Panc1 (cell line): ENCODE measurements at regions not wholly inside any gene's neighbourhood (a gene's known extent, or its start where the extent isn't known, plus 50 kb on each side); places are given as distances from the start of the nearest gene placed in this dataset.
A peak's percentile ranks its signal among the peaks of the same experiment; 100 is the strongest.

Experiments
- ATAC-seq: fragments of 200-7000 bp; cut with Tn5 transposase; 2 replicates; pipeline ENCODE4 v1.9.1; 2020; ENCODE audit warnings: mild to moderate bottlenecking, moderate library complexity
- BruUV-seq: library from RNA; stranded (reverse); fragments of 400-500 nt; replicated peaks from 2 replicates; lab custom pipeline; 2021; lab: Mats Ljungman, UMichigan
- CTCF ChIA-PET: fragments of 300-600 bp; sonication (Branson Sonifier 250); formaldehyde crosslinking; loops from one replicate; lab custom pipeline; 2022; ENCODE audit warnings: antibody characterized with exemption; lab: Charles Lee
- POLR2A ChIA-PET: fragments of 300-600 bp; sonication (Branson Sonifier 250); formaldehyde crosslinking; loops from one replicate; lab custom pipeline; 2022; ENCODE audit warnings: antibody characterized with exemption; lab: Charles Lee
- DNase-seq: peaks from one replicate; pipeline ENCODE4 v3.0.0-alpha.2; 2010; ENCODE audit warnings: low read depth, low spot score
- H3K27ac ChIP-seq: 2 replicates; pipeline ENCODE4 v1.5.1; 2011; ENCODE audit warnings: mild to moderate bottlenecking, low read length, inconsistent platforms
- H3K27me3 ChIP-seq: fragments of 200-500 bp; sonication (Bioruptor generic); 2 replicates; pipeline ENCODE4 v1.6.0; 2014; ENCODE audit warnings: low read length, inconsistent platforms; ENCODE audit not compliant: control insufficient read depth, insufficient read depth
- H3K36me3 ChIP-seq: fragments of 200-500 bp; sonication (Bioruptor generic); 2 replicates; pipeline ENCODE4 v1.5.1; 2014; ENCODE audit warnings: inconsistent platforms, mild to moderate bottlenecking, low read length, moderate library complexity; ENCODE audit not compliant: control insufficient read depth, insufficient read depth
- H3K4me1 ChIP-seq: 2 replicates; pipeline ENCODE4 v1.5.1; 2011; ENCODE audit warnings: inconsistent platforms, mild to moderate bottlenecking, low read length, moderate library complexity; ENCODE audit not compliant: control insufficient read depth, insufficient read depth
- H3K4me3 ChIP-seq, 2 experiments: 2 replicates each; pipeline ENCODE4 v1.5.1; 2011 to 2012; ENCODE audit warnings: low read depth in 2 of 2, low read length in 2 of 2, mild to moderate bottlenecking in 2 of 2, inconsistent platforms in 1 of 2, moderate library complexity in 1 of 2
- H3K9me3 ChIP-seq: fragments of 200-500 bp; sonication (Bioruptor generic); 2 replicates; pipeline ENCODE4 v1.5.1; 2014; ENCODE audit warnings: low read depth, mild to moderate bottlenecking, inconsistent platforms, low read length, moderate library complexity; ENCODE audit not compliant: control insufficient read depth, insufficient read depth
- POLR2AphosphoS5 ChIP-seq: IDR thresholded peaks from 2 replicates; pipeline ENCODE4 v1.6.1; 2012; ENCODE audit warnings: mild to moderate bottlenecking, low read depth, low read length, moderate library complexity
- SIN3A ChIP-seq: IDR thresholded peaks from 2 replicates; pipeline ENCODE4 v1.6.1; 2012; ENCODE audit warnings: low read depth, mild to moderate bottlenecking, low read length, moderate library complexity, borderline replicate concordance; ENCODE audit not compliant: insufficient read depth
- TCF7L2 ChIP-seq: IDR thresholded peaks from 2 replicates; pipeline ENCODE4 v1.6.1; 2011; ENCODE audit warnings: mild to moderate bottlenecking, low read depth, low read length, inconsistent platforms
- in situ Hi-C: cut with HindIII; loops from 2 replicates; pipeline ENCODE4 v1.10.0; 2016; ENCODE audit warnings: low sequenced_read_pairs, low pct_unique_long_range_greater_than_20kb
- intact Hi-C: fragments of 100-400 bp; cut with micrococcal nuclease; formaldehyde crosslinking; loops from one replicate; pipeline ENCODE4 v1.10.0; 2022; ENCODE audit not compliant: unreplicated experiment
- TF ChIP-seq, protein P1 (sequence below), 2 experiments: IDR thresholded peaks; 2 replicates each; pipeline ENCODE4 v1.6.1; 2011 to 2012; ENCODE audit warnings: low read depth in 2 of 2, control low read depth in 1 of 2, low read length in 1 of 2, mild to moderate bottlenecking in 1 of 2, moderate library complexity in 1 of 2; ENCODE audit not compliant: insufficient read depth in 1 of 2
- TF ChIP-seq, protein P2 (sequence below): fragments of 450-650 bp; IDR thresholded peaks from 2 replicates; pipeline ENCODE4 v1.5.1; 2017; ENCODE audit warnings: mild to moderate bottlenecking

DNA sequence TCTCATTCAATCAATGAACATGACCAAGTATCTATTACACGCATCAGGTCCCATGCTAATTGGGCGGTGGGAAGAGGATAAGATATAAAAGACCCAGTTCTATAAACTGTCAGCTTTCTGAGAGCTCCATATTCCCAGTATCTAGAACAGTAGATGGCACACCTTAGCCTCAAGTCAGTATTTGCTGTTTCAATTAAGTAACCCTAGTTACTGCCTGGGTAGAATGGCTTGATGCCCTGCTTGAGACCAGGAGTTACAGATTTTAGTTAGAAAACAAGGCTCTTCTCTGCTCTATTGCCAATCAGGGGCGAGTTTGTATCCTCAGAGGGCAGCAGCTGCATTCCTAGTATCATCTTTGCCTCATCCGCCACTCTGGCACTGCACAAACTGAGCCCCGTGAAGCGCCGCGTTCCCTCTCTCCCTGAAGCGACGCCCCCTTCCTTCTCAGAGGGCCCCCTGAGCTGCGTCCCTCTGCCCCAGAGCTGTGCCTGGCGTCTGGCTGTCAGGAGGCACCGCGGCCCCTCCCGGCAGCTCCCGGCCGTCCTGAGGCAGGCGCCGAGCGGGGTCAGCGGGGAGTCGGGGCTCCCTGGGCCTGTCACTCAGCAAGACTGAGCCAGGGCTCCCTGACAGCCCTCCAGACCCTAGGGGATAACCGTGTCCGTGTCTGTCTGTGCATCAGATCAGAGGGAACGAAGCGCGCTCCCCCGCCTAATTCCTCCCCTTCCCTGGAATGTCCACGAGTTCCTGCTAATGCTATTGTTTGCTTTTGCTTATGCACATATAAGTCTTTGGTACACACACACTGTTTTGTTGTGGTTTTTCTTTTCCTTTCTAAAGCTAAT lies 212.4 kb upstream of the TTC29 start:
- no peaks in the 10 kb centered on the region for H3K36me3 ChIP-seq
- BruUV-seq, result no TSS peak
- no peak overlapping the region for H3K27ac ChIP-seq
- intact Hi-C loops (no loop called here), in situ Hi-C loops (no loop called here)
- peak; percentile 69 for ATAC-seq
- H3K9me3 ChIP-seq, result no peaks in the 10 kb centered on the region
- POLR2A ChIA-PET, result interaction anchor here (0.7 kb wide), 1 partner anchor 428 kb away, joined by 3 read pairs; no protein-coding TSS in a partner anchor
- H3K4me1 ChIP-seq, result no peaks in the 10 kb centered on the region
- no peak for TF ChIP-seq TCF7L2
- no peak for TF ChIP-seq SIN3A
- TF ChIP-seq, protein P1, sequence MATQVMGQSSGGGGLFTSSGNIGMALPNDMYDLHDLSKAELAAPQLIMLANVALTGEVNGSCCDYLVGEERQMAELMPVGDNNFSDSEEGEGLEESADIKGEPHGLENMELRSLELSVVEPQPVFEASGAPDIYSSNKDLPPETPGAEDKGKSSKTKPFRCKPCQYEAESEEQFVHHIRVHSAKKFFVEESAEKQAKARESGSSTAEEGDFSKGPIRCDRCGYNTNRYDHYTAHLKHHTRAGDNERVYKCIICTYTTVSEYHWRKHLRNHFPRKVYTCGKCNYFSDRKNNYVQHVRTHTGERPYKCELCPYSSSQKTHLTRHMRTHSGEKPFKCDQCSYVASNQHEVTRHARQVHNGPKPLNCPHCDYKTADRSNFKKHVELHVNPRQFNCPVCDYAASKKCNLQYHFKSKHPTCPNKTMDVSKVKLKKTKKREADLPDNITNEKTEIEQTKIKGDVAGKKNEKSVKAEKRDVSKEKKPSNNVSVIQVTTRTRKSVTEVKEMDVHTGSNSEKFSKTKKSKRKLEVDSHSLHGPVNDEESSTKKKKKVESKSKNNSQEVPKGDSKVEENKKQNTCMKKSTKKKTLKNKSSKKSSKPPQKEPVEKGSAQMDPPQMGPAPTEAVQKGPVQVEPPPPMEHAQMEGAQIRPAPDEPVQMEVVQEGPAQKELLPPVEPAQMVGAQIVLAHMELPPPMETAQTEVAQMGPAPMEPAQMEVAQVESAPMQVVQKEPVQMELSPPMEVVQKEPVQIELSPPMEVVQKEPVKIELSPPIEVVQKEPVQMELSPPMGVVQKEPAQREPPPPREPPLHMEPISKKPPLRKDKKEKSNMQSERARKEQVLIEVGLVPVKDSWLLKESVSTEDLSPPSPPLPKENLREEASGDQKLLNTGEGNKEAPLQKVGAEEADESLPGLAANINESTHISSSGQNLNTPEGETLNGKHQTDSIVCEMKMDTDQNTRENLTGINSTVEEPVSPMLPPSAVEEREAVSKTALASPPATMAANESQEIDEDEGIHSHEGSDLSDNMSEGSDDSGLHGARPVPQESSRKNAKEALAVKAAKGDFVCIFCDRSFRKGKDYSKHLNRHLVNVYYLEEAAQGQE (IDR thresholded peaks at IDR 0.05; ENCODE audit: insufficient read depth in 1 of 2, low read depth in 2 of 2, low read length in 1 of 2), result no peak
- TF ChIP-seq, protein P2, sequence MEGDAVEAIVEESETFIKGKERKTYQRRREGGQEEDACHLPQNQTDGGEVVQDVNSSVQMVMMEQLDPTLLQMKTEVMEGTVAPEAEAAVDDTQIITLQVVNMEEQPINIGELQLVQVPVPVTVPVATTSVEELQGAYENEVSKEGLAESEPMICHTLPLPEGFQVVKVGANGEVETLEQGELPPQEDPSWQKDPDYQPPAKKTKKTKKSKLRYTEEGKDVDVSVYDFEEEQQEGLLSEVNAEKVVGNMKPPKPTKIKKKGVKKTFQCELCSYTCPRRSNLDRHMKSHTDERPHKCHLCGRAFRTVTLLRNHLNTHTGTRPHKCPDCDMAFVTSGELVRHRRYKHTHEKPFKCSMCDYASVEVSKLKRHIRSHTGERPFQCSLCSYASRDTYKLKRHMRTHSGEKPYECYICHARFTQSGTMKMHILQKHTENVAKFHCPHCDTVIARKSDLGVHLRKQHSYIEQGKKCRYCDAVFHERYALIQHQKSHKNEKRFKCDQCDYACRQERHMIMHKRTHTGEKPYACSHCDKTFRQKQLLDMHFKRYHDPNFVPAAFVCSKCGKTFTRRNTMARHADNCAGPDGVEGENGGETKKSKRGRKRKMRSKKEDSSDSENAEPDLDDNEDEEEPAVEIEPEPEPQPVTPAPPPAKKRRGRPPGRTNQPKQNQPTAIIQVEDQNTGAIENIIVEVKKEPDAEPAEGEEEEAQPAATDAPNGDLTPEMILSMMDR, result no peak
- TF ChIP-seq POLR2AphosphoS5, result no peak
- CTCF ChIA-PET, result no interaction called here
- DNase-seq, result no peak
- peaks cover 5% of the 10 kb centered on the region; the same call in 1 of the 2 replicates for H3K27me3 ChIP-seq
- H3K4me3 ChIP-seq, result peak overlapping the region; percentile 39 to 48

DNA sequence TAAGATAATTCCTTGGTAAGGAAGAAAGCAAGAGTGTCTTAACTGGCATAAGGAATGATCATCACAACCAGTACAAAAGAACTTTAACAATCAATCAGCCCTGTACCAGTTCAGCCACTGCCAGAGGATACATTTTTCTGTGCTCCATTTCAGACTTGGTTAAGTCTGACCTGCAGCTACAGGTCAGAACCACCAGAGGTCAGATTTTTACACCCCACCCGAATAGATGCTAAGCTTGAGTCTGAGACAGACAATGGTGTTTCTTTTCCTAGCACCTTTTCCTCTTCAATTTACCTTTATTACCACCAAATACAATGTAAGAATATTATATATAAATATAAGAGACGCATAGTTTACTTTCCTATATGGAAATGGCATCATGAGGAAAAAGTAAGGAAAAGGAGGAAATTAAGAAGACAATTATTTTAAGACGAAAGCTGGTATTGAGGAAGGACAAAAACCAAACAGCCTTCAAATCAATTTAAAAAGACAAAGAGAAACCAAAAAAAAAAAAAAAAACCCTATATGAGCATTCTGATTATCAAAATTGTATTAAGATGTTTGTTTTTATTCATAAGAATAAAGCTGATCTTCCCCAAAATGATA lies 215.3 kb upstream of the TTC29 start:
- peak; percentile 69; the same call in 1 of the 2 replicates for ATAC-seq
- ChIA-PET CTCF (interaction anchor here (0.6 to 1.1 kb wide), 2 partner anchors 429 to 580 kb away, joined by 4 to 6 read pairs; no protein-coding TSS in a partner anchor), POLR2A (interaction anchor here (0.6 kb wide), 1 partner anchor 12 kb away, joined by 11 read pairs; no protein-coding TSS in a partner anchor)
- no peaks in the 10 kb centered on the region for H3K9me3 ChIP-seq
- TF ChIP-seq SIN3A, result no peak
- TF ChIP-seq, protein P2, result peak; percentile 76
- TF ChIP-seq TCF7L2, result no peak
- TF ChIP-seq, protein P1 (IDR thresholded peaks at IDR 0.05; ENCODE audit: insufficient read depth in 1 of 2, low read depth in 2 of 2, low read length in 1 of 2), result no peak
- TF ChIP-seq POLR2AphosphoS5, result no peak
- no peaks in the 10 kb centered on the region for H3K4me1 ChIP-seq
- in situ Hi-C loops (no loop called here), intact Hi-C loops (loop anchor here (2.0 kb wide), 1 partner anchor 430 kb away; no protein-coding TSS in a partner anchor)
- H3K36me3 ChIP-seq, result no peaks in the 10 kb centered on the region
- peak; percentile 20 for DNase-seq
- peaks cover 5% of the 10 kb centered on the region; the same call in 1 of the 2 replicates for H3K27me3 ChIP-seq
- H3K27ac ChIP-seq, result no peak overlapping the region
- no peak overlapping the region for H3K4me3 ChIP-seq
- BruUV-seq, result no TSS peak
